GM23338 (cell line): ENCODE measurements at regions not wholly inside any gene's neighbourhood (a gene's known extent, or its start where the extent isn't known, plus 50 kb on each side); places are given as distances from the start of the nearest gene placed in this dataset.
A peak's percentile ranks its signal among the peaks of the same experiment; 100 is the strongest.

Experiments
- ATAC-seq: fragments of 200-7000 bp; cut with Tn5 transposase; 3 replicates; pipeline ENCODE4 v1.9.1; 2020
- DNase-seq: peaks from one replicate; pipeline ENCODE4 v3.0.0-alpha.2; 2015; ENCODE audit warnings: low spot score
- H2AFZ ChIP-seq: fragments of 200-600 bp; sonication (generic); 2 replicates; pipeline ENCODE4 v1.8.0; 2016; ENCODE audit warnings: antibody characterized with exemption, mild to moderate bottlenecking, moderate library complexity
- H3F3A ChIP-seq: fragments of 200-600 bp; sonication (generic); replicated peaks from 2 replicates; pipeline ENCODE4 v1.8.0; 2017; ENCODE audit warnings: antibody characterized with exemption, mixed run types, low read depth
- H3K27ac ChIP-seq: fragments of 200-600 bp; sonication (generic); 2 replicates; pipeline ENCODE4 v1.6.1; 2016; ENCODE audit warnings: low read depth
- H3K27me3 ChIP-seq: fragments of 200-600 bp; sonication (generic); 2 replicates; pipeline ENCODE4 v1.8.0; 2016; ENCODE audit warnings: mild to moderate bottlenecking, mixed run types, moderate library complexity; ENCODE audit not compliant: insufficient read depth
- H3K36me3 ChIP-seq: fragments of 200-600 bp; sonication (generic); 2 replicates; pipeline ENCODE4 v1.8.0; 2016; ENCODE audit warnings: mild to moderate bottlenecking; ENCODE audit not compliant: insufficient read depth
- H3K4me1 ChIP-seq: fragments of 200-600 bp; sonication (generic); 2 replicates; pipeline ENCODE4 v1.8.0; 2016; ENCODE audit warnings: mild to moderate bottlenecking, moderate library complexity; ENCODE audit not compliant: insufficient read depth
- H3K4me2 ChIP-seq: fragments of 200-600 bp; sonication (generic); 2 replicates; pipeline ENCODE4 v1.7.1; 2017; ENCODE audit warnings: mixed run types
- H3K4me3 ChIP-seq: fragments of 200-600 bp; sonication (generic); 2 replicates; pipeline ENCODE4 v1.6.1; 2016; ENCODE audit warnings: mixed run types
- H3K79me2 ChIP-seq: fragments of 200-600 bp; sonication (generic); replicated peaks from 2 replicates; pipeline ENCODE4 v1.8.0; 2017; ENCODE audit warnings: mild to moderate bottlenecking; ENCODE audit not compliant: insufficient read depth
- H3K9me2 ChIP-seq: fragments of 200-600 bp; sonication (generic); 2 replicates; pipeline ENCODE4 v1.8.0; 2017; ENCODE audit not compliant: insufficient read depth
- H4K20me1 ChIP-seq: fragments of 200-600 bp; sonication (generic); replicated peaks from 2 replicates; pipeline ENCODE4 v1.8.0; 2017; ENCODE audit warnings: mild to moderate bottlenecking; ENCODE audit not compliant: insufficient read depth
- H3K27ac Mint-ChIP-seq: 2 replicates; pipeline ENCODE4 v1.8.0; 2020; ENCODE audit warnings: inconsistent platforms, mild to moderate bottlenecking, moderate library complexity, mixed read lengths
- H3K27me3 Mint-ChIP-seq: 3 replicates; pipeline ENCODE4 v1.8.0; 2022; ENCODE audit warnings: low read depth, mild to moderate bottlenecking, moderate library complexity, mixed read lengths, inconsistent platforms; ENCODE audit not compliant: insufficient read depth, poor library complexity
- H3K36me3 Mint-ChIP-seq: 3 replicates; pipeline ENCODE4 v1.8.0; 2021; ENCODE audit warnings: low read depth, mild to moderate bottlenecking, inconsistent platforms, moderate library complexity, mixed read lengths
- H3K4me1 Mint-ChIP-seq: 3 replicates; pipeline ENCODE4 v1.8.0; 2020; ENCODE audit warnings: mild to moderate bottlenecking, inconsistent platforms, mixed read lengths
- H3K4me3 Mint-ChIP-seq: 3 replicates; pipeline ENCODE4 v1.8.0; 2021; ENCODE audit warnings: moderate library complexity, mild to moderate bottlenecking, inconsistent platforms, mixed read lengths
- H3K9me3 Mint-ChIP-seq: 3 replicates; pipeline ENCODE4 v1.8.0; 2020; ENCODE audit warnings: moderate library complexity, mild to moderate bottlenecking, inconsistent platforms, mixed read lengths
- CREB1 ChIP-seq: fragments of 250-450 bp; sonication (Bioruptor Pico); IDR thresholded peaks from 2 replicates; pipeline ENCODE4 v1.5.0; 2020; ENCODE audit warnings: low read depth, mild to moderate bottlenecking, moderate library complexity
- CTCF ChIP-seq, 2 experiments: fragments of 200-600 bp in 1 of 2; sonication (generic) in 1 of 2; conservative IDR thresholded peaks; 2 replicates each; pipeline versions ENCODE4 v1.5.1 to v1.6.1; 2016 to 2017; ENCODE audit warnings: antibody characterized with exemption in 2 of 2, low read depth in 2 of 2, mild to moderate bottlenecking in 2 of 2, moderate library complexity in 1 of 2
- ETS1 ChIP-seq: IDR thresholded peaks from 2 replicates; pipeline ENCODE4 v1.6.1; 2016; ENCODE audit warnings: antibody characterized with exemption
- EZH2 ChIP-seq: fragments of 200-600 bp; sonication (generic); IDR thresholded peaks from one replicate; pipeline ENCODE4 v1.8.0; 2017; ENCODE audit warnings: antibody characterized with exemption, mild to moderate bottlenecking, low read depth; ENCODE audit not compliant: unreplicated experiment
- EZH2phosphoT487 ChIP-seq: fragments of 200-600 bp; sonication (generic); IDR thresholded peaks from one replicate; pipeline ENCODE4 v1.8.1; 2018; ENCODE audit warnings: antibody characterized with exemption; ENCODE audit not compliant: unreplicated experiment
- NANOG ChIP-seq: IDR thresholded peaks from 2 replicates; pipeline ENCODE4 v1.6.1; 2016; ENCODE audit warnings: antibody characterized with exemption, borderline replicate concordance
- POLR2AphosphoS5 ChIP-seq: IDR thresholded peaks from 2 replicates; pipeline ENCODE4 v1.6.1; 2016; ENCODE audit warnings: antibody characterized with exemption, low read depth
- ZNF462 ChIP-seq: fragments of 250-450 bp; sonication (Bioruptor Pico); IDR thresholded peaks from 2 replicates; pipeline ENCODE4 v1.5.0; 2020; ENCODE audit warnings: mild to moderate bottlenecking, moderate library complexity

- no peak for TF ChIP-seq ZNF462 (CRISPR knock-in tag)
- TF ChIP-seq POLR2AphosphoS5 = no peak
These were observed 90.9 kb upstream of the OLIG2 start (continued) for GRCh38 chr21:32934829-32935228.

GRCh38 chr21:32940079-32941014 lies 85.4 kb upstream of the OLIG2 start:
- no peak overlapping the region for H3K4me3 Mint-ChIP-seq
- DNase-seq (peak; percentile 89), ATAC-seq (peak; percentile 98)
- H3K4me3 ChIP-seq = no peak overlapping the region
- H3K27me3 Mint-ChIP-seq = peaks cover 4% of the 10 kb centered on the region
- H3K27ac Mint-ChIP-seq = no peak overlapping the region
- peaks cover 4% of the 10 kb centered on the region; the same call in 2 of the 3 replicates for H3K4me1 Mint-ChIP-seq
- H2AFZ ChIP-seq = peak overlapping the region; percentile 64
- H3F3A ChIP-seq = no peaks in the 10 kb centered on the region
- H3K4me1 ChIP-seq = no peaks in the 10 kb centered on the region; the same call in 1 of the 2 replicates
- TF ChIP-seq CTCF (conservative IDR thresholded peaks at IDR 0.05; ENCODE audit: low read depth in 2 of 2) (peak; percentile 84 to 88), ETS1 (no peak), POLR2AphosphoS5 (no peak), NANOG (no peak), EZH2 (no peak), EZH2phosphoT487 (no peak), CREB1 (CRISPR knock-in tag) (no peak)
- H3K9me3 Mint-ChIP-seq = no peaks in the 10 kb centered on the region; the same call in 2 of the 3 replicates
- no peak overlapping the region for H3K27ac ChIP-seq
- H3K9me2 ChIP-seq = no peaks in the 10 kb centered on the region; the same call in 1 of the 2 replicates
- H3K36me3 Mint-ChIP-seq = no peaks in the 10 kb centered on the region
- H3K4me2 ChIP-seq = no peak overlapping the region
- no peaks in the 10 kb centered on the region for H3K79me2 ChIP-seq
- no peaks in the 10 kb centered on the region for H3K27me3 ChIP-seq
- no peaks in the 10 kb centered on the region for H4K20me1 ChIP-seq
- no peaks in the 10 kb centered on the region for H3K36me3 ChIP-seq
